K562 (cell line): ENCODE measurements at regions not wholly inside any gene's neighbourhood (a gene's known extent, or its start where the extent isn't known, plus 50 kb on each side); places are given as distances from the start of the nearest gene placed in this dataset.

Source experiments
- CREB1 ChIP-seq, 2 experiments: sonication (generic) in 1 of 2; formaldehyde crosslinking in 1 of 2; IDR thresholded peaks; 2 replicates each; pipeline versions ENCODE4 v1.6.1 to v1.8.0; 2012 to 2022; ENCODE audit warnings: inconsistent platforms in 1 of 2, mild to moderate bottlenecking in 1 of 2, missing genetic modification reagents in 1 of 2, moderate library complexity in 1 of 2
- CTBP1 ChIP-seq: fragments of 450-650 bp; IDR thresholded peaks from 2 replicates; pipeline ENCODE4 v1.6.1; 2016; ENCODE audit warnings: borderline replicate concordance
- E2F3 ChIP-seq: fragments of 250-450 bp; sonication (Bioruptor Pico); IDR thresholded peaks from 2 replicates; pipeline ENCODE4 v1.4.0; 2020; ENCODE audit warnings: mild to moderate bottlenecking
- ERF ChIP-seq: fragments of 450-650 bp; formaldehyde crosslinking; IDR thresholded peaks from 2 replicates; pipeline ENCODE4 v1.4.0; 2020; ENCODE audit warnings: mild to moderate bottlenecking, mixed read lengths
- FOXM1 ChIP-seq, 2 experiments: fragments of 450-650 bp in 1 of 2; sonication (generic) in 1 of 2; formaldehyde crosslinking in 1 of 2; IDR thresholded peaks; 2 replicates each; pipeline versions ENCODE4 v1.6.1 to v1.9.0; 2017 to 2022; ENCODE audit warnings: low read depth in 2 of 2, mild to moderate bottlenecking in 2 of 2, missing genetic modification reagents in 1 of 2, moderate library complexity in 1 of 2
- GTF2B ChIP-seq: IDR thresholded peaks from 2 replicates; pipeline ENCODE4 v1.6.1; 2011; ENCODE audit not compliant: insufficient read length; ENCODE audit errors: extremely low read depth
- HDAC2 ChIP-seq: fragments of 450-650 bp; IDR thresholded peaks from 2 replicates; pipeline ENCODE4 v1.6.1; 2016; ENCODE audit warnings: mild to moderate bottlenecking
- HES1 ChIP-seq: fragments of 450-650 bp; IDR thresholded peaks from 2 replicates; pipeline ENCODE4 v1.6.1; 2016; ENCODE audit warnings: low read depth, mild to moderate bottlenecking, moderate library complexity
- HNRNPK ChIP-seq: fragments of 200-400 bp; formaldehyde crosslinking; IDR thresholded peaks from one replicate; pipeline ENCODE4 v1.6.1; 2018; ENCODE audit warnings: mild to moderate bottlenecking, low read depth, low read length; ENCODE audit not compliant: poor library complexity, severe bottlenecking
- LARP7 ChIP-seq: fragments of 450-650 bp; IDR thresholded peaks from 2 replicates; pipeline ENCODE4 v1.6.1; 2016
- POLR2AphosphoS5 ChIP-seq: IDR thresholded peaks from 2 replicates; pipeline ENCODE4 v1.6.1; 2011; ENCODE audit warnings: mild to moderate bottlenecking, low read depth, low read length, moderate library complexity; ENCODE audit not compliant: control insufficient read depth, insufficient read depth
- REST ChIP-seq, 2 experiments: fragments of 450-650 bp; formaldehyde crosslinking in 1 of 2; IDR thresholded peaks; 2 replicates each; pipeline versions ENCODE4 v1.4.0 to v1.6.1; 2014 to 2020; ENCODE audit warnings: mild to moderate bottlenecking in 2 of 2, borderline replicate concordance in 1 of 2, low read depth in 1 of 2
- TBP ChIP-seq: optimal IDR thresholded peaks from 2 replicates; pipeline ENCODE3; 2011; ENCODE audit warnings: low read depth, low read length, improper control_type of control experiment
- TCFL5 ChIP-seq: fragments of 250-450 bp; sonication (Bioruptor Pico); conservative IDR thresholded peaks from 2 replicates; pipeline ENCODE4 v1.6.1; 2021; ENCODE audit warnings: mild to moderate bottlenecking, moderate library complexity, matching md5 sums
- ZFX ChIP-seq: sonication (generic); formaldehyde crosslinking; IDR thresholded peaks from 2 replicates; pipeline ENCODE4 v1.8.0; 2022; ENCODE audit warnings: mild to moderate bottlenecking, missing genetic modification reagents, moderate library complexity
- ZKSCAN8 ChIP-seq: fragments of 200-800 bp; sonication (Bioruptor generic); IDR thresholded peaks from 2 replicates; pipeline ENCODE4 v1.6.1; 2016; ENCODE audit warnings: missing genetic modification characterization, missing compliant biosample characterization
- ZNF174 ChIP-seq: fragments of 250-450 bp; sonication (Bioruptor Pico); IDR thresholded peaks from 2 replicates; pipeline ENCODE4 v1.4.0; 2020; ENCODE audit warnings: mild to moderate bottlenecking
- ZNF644 ChIP-seq: fragments of 200-800 bp; sonication (Bioruptor generic); IDR thresholded peaks from 2 replicates; pipeline ENCODE4 v1.6.1; 2016; ENCODE audit warnings: low read depth, missing genetic modification characterization, missing compliant biosample characterization

- TF ChIP-seq ZFX (CRISPR knock-in tag) (peak; percentile 28; the same call in 1 of the 2 replicates), ZKSCAN8 (0 out of 2 replicates have a peak, but pooled peaks have one; percentile 46), GTF2B (peak; percentile 52), ZNF644 (tag) (no peak), E2F3 (CRISPR knock-in tag) (no peak), POLR2AphosphoS5 (peak; percentile 91), REST (IDR thresholded peaks at IDR 0.05; ENCODE audit: borderline replicate concordance) (peak; percentile 7; the same call in 1 of the 2 replicates), REST (CRISPR knock-in tag; IDR thresholded peaks at IDR 0.05; ENCODE audit: low read depth) (no peak), CTBP1 (peak; percentile 46; the same call in 1 of the 2 replicates), TBP (peak; percentile 89), HNRNPK (no peak), CREB1 (IDR thresholded peaks at IDR 0.05) (peak; percentile 57; the same call in 1 of the 2 replicates), CREB1 (CRISPR knock-in tag; IDR thresholded peaks at IDR 0.05) (no peak), ZNF174 (CRISPR knock-in tag) (no peak), TCFL5 (CRISPR knock-in tag) (no peak), HDAC2 (peak; percentile 73), LARP7 (no peak), HES1 (0 out of 2 replicates have a peak, but pooled peaks have one; percentile 9), FOXM1 (IDR thresholded peaks at IDR 0.05; ENCODE audit: low read depth) (peak; percentile 54), FOXM1 (CRISPR knock-in tag; IDR thresholded peaks at IDR 0.05; ENCODE audit: low read depth) (no peak), ERF (no peak)
Observed at GRCh38 chr2:12277241-12278034, 439.3 kb upstream of the TRIB2 start (continued).
